ENCODE measurements at regions not wholly inside any gene's neighbourhood (a gene's known extent, or its start where the extent isn't known, plus 50 kb on each side); places are given as distances from the start of the nearest gene placed in this dataset.

DNA sequence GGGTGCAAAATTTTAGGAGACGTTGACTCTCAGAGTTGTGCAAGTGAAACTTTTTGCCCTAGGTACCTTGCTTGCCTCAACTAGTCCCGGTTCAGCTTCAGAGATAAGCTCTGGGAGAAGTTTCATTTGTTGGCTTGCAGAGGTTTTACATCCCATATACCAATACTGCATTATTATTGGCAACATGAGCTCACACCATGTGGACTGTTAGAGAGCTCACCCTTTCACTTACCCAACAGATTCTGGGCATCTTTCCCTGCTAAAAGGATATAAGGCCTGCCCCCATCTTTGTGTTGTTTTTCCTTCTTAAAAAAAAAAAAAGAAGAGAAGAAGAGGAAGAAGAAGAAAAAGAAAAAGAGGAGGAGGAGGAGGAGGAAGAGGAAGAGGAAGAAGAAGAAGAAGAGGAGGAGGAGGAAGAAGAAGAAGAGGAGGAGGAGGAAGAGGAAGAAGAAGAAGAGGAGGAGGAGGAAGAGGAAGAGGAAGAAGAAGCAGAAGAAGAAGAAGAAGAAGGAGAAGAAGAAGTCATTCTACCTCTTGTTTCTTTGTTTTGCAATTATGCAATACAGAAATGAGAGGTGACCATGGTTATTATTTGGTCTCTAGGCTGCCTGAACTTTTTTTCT lies 292.6 kb upstream of the IRX3 start:
- H3K9me3 ChIP-seq, result no peaks in the 10 kb centered on the region
- no peaks in the 10 kb centered on the region for H3K36me3 ChIP-seq
- DNase-seq (ENCODE audit: low spot score) (no peak), ATAC-seq (ENCODE audit: insufficient number of reproducible peaks, low FRiP score, low read depth) (no peak)
- H3K4me3 ChIP-seq, result no peak overlapping the region
- H3K27ac ChIP-seq, result no peak overlapping the region
- TF ChIP-seq, protein P1, sequence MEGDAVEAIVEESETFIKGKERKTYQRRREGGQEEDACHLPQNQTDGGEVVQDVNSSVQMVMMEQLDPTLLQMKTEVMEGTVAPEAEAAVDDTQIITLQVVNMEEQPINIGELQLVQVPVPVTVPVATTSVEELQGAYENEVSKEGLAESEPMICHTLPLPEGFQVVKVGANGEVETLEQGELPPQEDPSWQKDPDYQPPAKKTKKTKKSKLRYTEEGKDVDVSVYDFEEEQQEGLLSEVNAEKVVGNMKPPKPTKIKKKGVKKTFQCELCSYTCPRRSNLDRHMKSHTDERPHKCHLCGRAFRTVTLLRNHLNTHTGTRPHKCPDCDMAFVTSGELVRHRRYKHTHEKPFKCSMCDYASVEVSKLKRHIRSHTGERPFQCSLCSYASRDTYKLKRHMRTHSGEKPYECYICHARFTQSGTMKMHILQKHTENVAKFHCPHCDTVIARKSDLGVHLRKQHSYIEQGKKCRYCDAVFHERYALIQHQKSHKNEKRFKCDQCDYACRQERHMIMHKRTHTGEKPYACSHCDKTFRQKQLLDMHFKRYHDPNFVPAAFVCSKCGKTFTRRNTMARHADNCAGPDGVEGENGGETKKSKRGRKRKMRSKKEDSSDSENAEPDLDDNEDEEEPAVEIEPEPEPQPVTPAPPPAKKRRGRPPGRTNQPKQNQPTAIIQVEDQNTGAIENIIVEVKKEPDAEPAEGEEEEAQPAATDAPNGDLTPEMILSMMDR (IDR thresholded peaks at IDR 0.05), result no peak
- no peaks in the 10 kb centered on the region for H3K4me1 ChIP-seq (ENCODE audit: control insufficient read depth in 1 of 2, low read depth in 2 of 2)
- H3K27me3 ChIP-seq (replicated peaks; ENCODE audit: insufficient read depth), result no peaks in the 10 kb centered on the region

DNA sequence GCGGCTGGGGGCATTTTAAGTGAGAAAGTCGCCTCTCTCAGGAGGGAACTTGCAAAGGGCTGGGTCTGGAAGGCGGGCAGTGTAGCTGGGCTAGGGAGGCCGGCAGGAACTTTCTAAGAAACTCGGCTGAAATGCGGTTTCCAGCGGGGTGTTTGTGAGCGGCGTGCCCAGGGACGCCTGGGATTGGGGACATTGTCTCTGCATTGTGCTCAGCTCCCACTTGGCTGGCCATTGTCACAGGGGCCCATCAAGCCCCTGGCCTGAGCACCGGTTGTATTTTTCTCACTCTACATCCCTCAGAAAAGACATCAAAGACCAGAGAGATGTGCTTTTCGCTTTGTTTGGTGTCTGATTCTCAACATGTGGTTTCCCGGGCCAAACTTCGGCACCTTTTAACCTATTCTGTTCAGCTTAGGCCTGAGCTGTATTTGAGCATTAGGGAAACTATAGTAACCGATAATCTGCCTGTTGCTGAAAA lies 291.1 kb upstream of the IRX3 start:
- TF ChIP-seq, protein P1 (IDR thresholded peaks at IDR 0.05), result no peak
- ATAC-seq (ENCODE audit: insufficient number of reproducible peaks, low FRiP score, low read depth) (no peak), DNase-seq (ENCODE audit: low spot score) (no peak)
- no peaks in the 10 kb centered on the region for H3K4me1 ChIP-seq (ENCODE audit: control insufficient read depth in 1 of 2, low read depth in 2 of 2)
- no peaks in the 10 kb centered on the region for H3K27me3 ChIP-seq (replicated peaks; ENCODE audit: insufficient read depth)
- no peak overlapping the region for H3K4me3 ChIP-seq
- H3K27ac ChIP-seq, result no peak overlapping the region
- no peaks in the 10 kb centered on the region for H3K36me3 ChIP-seq
- no peaks in the 10 kb centered on the region for H3K9me3 ChIP-seq

DNA sequence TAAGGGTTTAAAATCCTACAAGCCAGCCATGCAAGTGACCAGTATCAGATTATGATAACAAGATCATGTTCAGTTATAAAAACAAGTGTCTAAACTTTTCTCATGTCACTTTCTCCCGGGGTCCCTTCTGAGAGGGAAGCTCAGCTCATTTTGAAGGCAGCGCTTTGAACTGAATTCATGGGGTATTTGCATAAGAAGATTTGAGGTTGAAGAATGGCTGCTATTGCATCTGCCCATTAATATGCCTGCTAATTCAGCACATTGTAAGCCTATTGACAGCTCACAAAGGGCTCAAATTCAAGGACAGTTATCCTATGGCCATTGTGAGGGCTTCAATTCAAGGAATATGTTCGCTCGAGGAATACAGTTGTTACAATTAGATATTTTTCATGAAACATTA lies 290.2 kb upstream of the IRX3 start:
- TF ChIP-seq, protein P1 (IDR thresholded peaks at IDR 0.05), result no peak
- DNase-seq (ENCODE audit: low spot score), result no peak
- ATAC-seq (ENCODE audit: insufficient number of reproducible peaks, low FRiP score, low read depth), result no peak
- Histone ChIP-seq H3K36me3 (no peaks in the 10 kb centered on the region), H3K9me3 (no peaks in the 10 kb centered on the region), H3K4me3 (no peak overlapping the region), H3K27ac (no peak overlapping the region), H3K4me1 (ENCODE audit: control insufficient read depth in 1 of 2, low read depth in 2 of 2) (no peaks in the 10 kb centered on the region), H3K27me3 (replicated peaks; ENCODE audit: insufficient read depth) (no peaks in the 10 kb centered on the region)

DNA sequence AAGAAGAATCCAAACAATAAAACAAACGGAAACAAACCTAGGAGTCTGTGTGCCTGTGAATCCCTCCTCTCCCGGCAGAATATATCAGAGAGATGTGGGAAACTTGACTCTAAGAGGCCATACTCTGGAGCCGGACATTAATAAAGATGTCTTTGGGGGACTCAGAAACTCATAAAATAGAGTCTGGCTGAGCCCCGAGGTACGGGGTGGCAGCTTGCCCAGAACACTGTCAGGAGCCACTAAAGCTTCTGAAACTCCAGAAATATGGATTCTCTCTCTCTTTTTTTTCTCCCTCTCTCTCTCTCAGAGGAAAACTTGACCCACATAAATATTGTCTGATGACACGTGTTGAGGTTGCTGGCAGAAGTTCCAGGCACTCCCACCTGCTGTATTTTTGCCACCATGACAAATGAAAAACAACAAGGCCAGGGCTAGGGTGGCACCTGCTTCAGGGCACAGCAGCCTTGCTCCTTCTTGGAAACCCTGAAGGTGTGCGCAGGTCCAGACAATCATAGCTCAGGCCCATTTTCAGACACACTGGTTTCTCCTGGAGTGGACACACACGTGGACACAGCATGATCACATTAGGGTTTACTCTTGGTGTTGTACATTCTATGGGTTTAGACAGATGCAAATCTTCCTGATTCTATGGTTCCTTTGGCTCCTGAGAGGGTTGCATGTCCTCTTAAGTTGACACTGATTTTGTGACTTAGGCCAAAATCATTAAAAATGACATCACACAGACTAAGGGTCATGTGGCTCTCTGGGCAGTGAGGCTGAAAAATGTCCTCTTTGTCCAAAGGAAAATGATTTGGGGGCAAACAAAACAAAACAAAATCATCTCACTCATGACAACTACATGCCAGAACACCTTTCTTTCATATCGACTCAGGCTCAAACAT lies 282.6 kb upstream of the IRX3 start:
- Histone ChIP-seq H3K27me3 (replicated peaks; ENCODE audit: insufficient read depth) (no peaks in the 10 kb centered on the region), H3K36me3 (no peaks in the 10 kb centered on the region), H3K4me1 (ENCODE audit: control insufficient read depth in 1 of 2, low read depth in 2 of 2) (no peaks in the 10 kb centered on the region), H3K9me3 (no peaks in the 10 kb centered on the region), H3K4me3 (no peak overlapping the region), H3K27ac (no peak overlapping the region)
- no peak for ATAC-seq (ENCODE audit: insufficient number of reproducible peaks, low FRiP score, low read depth)
- DNase-seq (ENCODE audit: low spot score), result no peak
- TF ChIP-seq, protein P1 (IDR thresholded peaks at IDR 0.05), result no peak

- H3K4me3 ChIP-seq, result no peak overlapping the region
- no peaks in the 10 kb centered on the region for H3K27me3 ChIP-seq (replicated peaks; ENCODE audit: insufficient read depth)
- ATAC-seq (ENCODE audit: insufficient number of reproducible peaks, low FRiP score, low read depth) (no peak), DNase-seq (ENCODE audit: low spot score) (no peak)
- no peaks in the 10 kb centered on the region for H3K4me1 ChIP-seq (ENCODE audit: control insufficient read depth in 1 of 2, low read depth in 2 of 2)
- H3K27ac ChIP-seq, result no peak overlapping the region
- TF ChIP-seq, protein P1 (IDR thresholded peaks at IDR 0.05), result no peak
- H3K9me3 ChIP-seq, result no peaks in the 10 kb centered on the region
- no peaks in the 10 kb centered on the region for H3K36me3 ChIP-seq
Observed at GRCh38 chr16:54564841-54565240, 278.3 kb upstream of the IRX3 start.

All from thoracic aorta (tissue), 2 donors.